ENCODE measurements at regions not wholly inside any gene's neighbourhood (a gene's known extent, or its start where the extent isn't known, plus 50 kb on each side); places are given as distances from the start of the nearest gene placed in this dataset.

- no peak overlapping the region for H3K4me2 ChIP-seq (ENCODE audit: low read length)
- H3K9ac ChIP-seq (ENCODE audit: low read length): no peak overlapping the region
- H3K9me2 ChIP-seq (ENCODE audit: low read depth, low read length): no peaks in the 10 kb centered on the region
- no peaks in the 10 kb centered on the region for H3K4me1 ChIP-seq (ENCODE audit: insufficient read depth, low read length, severe bottlenecking)
- H3K27ac ChIP-seq (ENCODE audit: low read depth, low read length, poor library complexity, severe bottlenecking): no peak overlapping the region
- no peak overlapping the region for H3K4me3 ChIP-seq (ENCODE audit: low read depth, low read length, poor library complexity, severe bottlenecking)
- TF ChIP-seq EZH2 (IDR thresholded peaks at IDR 0.05; ENCODE audit: borderline replicate concordance, low read length) (no peak), CTCF (IDR thresholded peaks at IDR 0.05; ENCODE audit: low read length) (no peak)
- no peaks in the 10 kb centered on the region for H3K36me3 ChIP-seq (ENCODE audit: insufficient read depth, low read length)
- H3K9me3 ChIP-seq (ENCODE audit: low read length): no peaks in the 10 kb centered on the region
- no peaks in the 10 kb centered on the region for H3K79me2 ChIP-seq (ENCODE audit: insufficient read depth, low read length)
- no peaks in the 10 kb centered on the region for H3K27me3 ChIP-seq (ENCODE audit: insufficient read depth, low read length)
- H4K20me1 ChIP-seq (ENCODE audit: insufficient read depth, low read length): no peaks in the 10 kb centered on the region
- H2AFZ ChIP-seq (ENCODE audit: low read length): no peak overlapping the region
- no peaks in the 10 kb centered on the region for H3F3A ChIP-seq (ENCODE audit: insufficient read depth, low read length)
These were observed 188.4 kb upstream of the PWP1 start for GRCh38 chr12:107497231-107497630.

- Histone ChIP-seq H3K27ac (ENCODE audit: low read depth, low read length, poor library complexity, severe bottlenecking) (no peak overlapping the region), H3K27me3 (ENCODE audit: insufficient read depth, low read length) (no peaks in the 10 kb centered on the region), H3K4me2 (ENCODE audit: low read length) (no peak overlapping the region), H3K4me1 (ENCODE audit: insufficient read depth, low read length, severe bottlenecking) (no peaks in the 10 kb centered on the region), H3K9me2 (ENCODE audit: low read depth, low read length) (no peaks in the 10 kb centered on the region), H4K20me1 (ENCODE audit: insufficient read depth, low read length) (no peaks in the 10 kb centered on the region), H3K79me2 (ENCODE audit: insufficient read depth, low read length) (no peaks in the 10 kb centered on the region), H2AFZ (ENCODE audit: low read length) (no peak overlapping the region), H3K9me3 (ENCODE audit: low read length) (no peaks in the 10 kb centered on the region), H3K9ac (ENCODE audit: low read length) (no peak overlapping the region), H3K4me3 (ENCODE audit: low read depth, low read length, poor library complexity, severe bottlenecking) (no peak overlapping the region), H3F3A (ENCODE audit: insufficient read depth, low read length) (no peaks in the 10 kb centered on the region), H3K36me3 (ENCODE audit: insufficient read depth, low read length) (no peaks in the 10 kb centered on the region)
- TF ChIP-seq EZH2 (IDR thresholded peaks at IDR 0.05; ENCODE audit: borderline replicate concordance, low read length): no peak
- no peak for TF ChIP-seq CTCF (IDR thresholded peaks at IDR 0.05; ENCODE audit: low read length)
These were observed 185.3 kb upstream of the PWP1 start for GRCh38 chr12:107500307-107500706.

GRCh38 chr12:107501681-107502080 lies 183.9 kb upstream of the PWP1 start:
- Histone ChIP-seq H3K4me1 (ENCODE audit: insufficient read depth, low read length, severe bottlenecking) (no peaks in the 10 kb centered on the region), H2AFZ (ENCODE audit: low read length) (no peak overlapping the region), H3K4me3 (ENCODE audit: low read depth, low read length, poor library complexity, severe bottlenecking) (no peak overlapping the region), H3K27ac (ENCODE audit: low read depth, low read length, poor library complexity, severe bottlenecking) (no peak overlapping the region), H3K79me2 (ENCODE audit: insufficient read depth, low read length) (no peaks in the 10 kb centered on the region), H3K9me3 (ENCODE audit: low read length) (no peaks in the 10 kb centered on the region), H4K20me1 (ENCODE audit: insufficient read depth, low read length) (no peaks in the 10 kb centered on the region), H3K9ac (ENCODE audit: low read length) (no peak overlapping the region), H3K27me3 (ENCODE audit: insufficient read depth, low read length) (no peaks in the 10 kb centered on the region), H3K9me2 (ENCODE audit: low read depth, low read length) (no peaks in the 10 kb centered on the region), H3K4me2 (ENCODE audit: low read length) (no peak overlapping the region), H3F3A (ENCODE audit: insufficient read depth, low read length) (no peaks in the 10 kb centered on the region), H3K36me3 (ENCODE audit: insufficient read depth, low read length) (no peaks in the 10 kb centered on the region)
- TF ChIP-seq EZH2 (IDR thresholded peaks at IDR 0.05; ENCODE audit: borderline replicate concordance, low read length): no peak
- TF ChIP-seq CTCF (IDR thresholded peaks at IDR 0.05; ENCODE audit: low read length): no peak

All from OCI-LY1 (cell line).